ENCODE measurements at regions not wholly inside any gene's neighbourhood (a gene's known extent, or its start where the extent isn't known, plus 50 kb on each side); places are given as distances from the start of the nearest gene placed in this dataset.

GRCh38 chr2:187228986-187229385, 219.1 kb downstream of the CALCRL start:
- Histone ChIP-seq H4K5ac (ENCODE audit: low read depth, low read length) (no peak overlapping the region), H2BK120ac (ENCODE audit: low read depth, low read length) (no peak overlapping the region), H3K9me3 (ENCODE audit: control insufficient read depth, insufficient read depth, low read length) (no peaks in the 10 kb centered on the region), H3K27ac (ENCODE audit: insufficient read depth, low read length) (no peak overlapping the region), H3K4me1 (ENCODE audit: control insufficient read depth, insufficient read depth, low read length) (no peaks in the 10 kb centered on the region), H2AFZ (replicated peaks; ENCODE audit: low read length, poor library complexity) (no peak overlapping the region), H3K9ac (ENCODE audit: low read depth, low read length) (no peak overlapping the region), H3K18ac (ENCODE audit: low read depth, low read length) (no peak overlapping the region), H3K79me1 (ENCODE audit: low read depth in 1 of 2, low read length in 2 of 2) (no peaks in the 10 kb centered on the region), H3K27me3 (ENCODE audit: control insufficient read depth, insufficient read depth, low read length) (no peaks in the 10 kb centered on the region), H2BK20ac (ENCODE audit: low read depth, low read length) (no peak overlapping the region), H3K14ac (replicated peaks; ENCODE audit: low read depth, low read length) (no peak overlapping the region), H3K36me3 (ENCODE audit: control insufficient read depth, insufficient read depth, low read length) (no peaks in the 10 kb centered on the region), H3K4me3 (ENCODE audit: insufficient read depth, low read depth, low read length) (no peak overlapping the region), H4K8ac (ENCODE audit: low read depth in 2 of 2, low read length in 2 of 2) (no peak overlapping the region), H4K20me1 (ENCODE audit: insufficient read depth, low read length) (no peaks in the 10 kb centered on the region), H2AK9ac (replicated peaks; ENCODE audit: low read depth, low read length, poor library complexity) (no peak overlapping the region), H3K56ac (ENCODE audit: extremely low read depth, insufficient read depth, low read length) (no peak overlapping the region), H2BK15ac (ENCODE audit: low read depth, low read length) (no peak overlapping the region), H3K9me1 (ENCODE audit: insufficient read depth, low read length) (no peaks in the 10 kb centered on the region), H3K4me2 (ENCODE audit: low read depth, low read length) (no peak overlapping the region), H2BK5ac (ENCODE audit: low read depth, low read length, poor library complexity, severe bottlenecking) (no peak overlapping the region), H3K4ac (ENCODE audit: low read depth, low read length) (no peak overlapping the region), H3K23ac (ENCODE audit: low read depth, low read length) (no peak overlapping the region), H2AK5ac (ENCODE audit: low read depth, low read length) (no peak overlapping the region), H4K91ac (ENCODE audit: insufficient read depth, low read depth, low read length) (no peak overlapping the region)
- TF ChIP-seq CHD1 (IDR thresholded peaks at IDR 0.05; ENCODE audit: low read depth, low read length) (no peak), BHLHE40 (IDR thresholded peaks at IDR 0.05; ENCODE audit: low read depth, low read length) (no peak), ELK1 (IDR thresholded peaks at IDR 0.05; ENCODE audit: borderline replicate concordance, low read depth, low read length) (no peak), NFE2L2 (IDR thresholded peaks at IDR 0.05; ENCODE audit: low read depth, low read length) (no peak), POLR2A (IDR thresholded peaks at IDR 0.05; ENCODE audit: low read depth, low read length) (no peak), CEBPB (IDR thresholded peaks at IDR 0.05; ENCODE audit: low read depth, low read length) (no peak), FOS (IDR thresholded peaks at IDR 0.05; ENCODE audit: low read depth, low read length) (no peak), RFX5 (IDR thresholded peaks at IDR 0.05; ENCODE audit: low read depth, low read length) (no peak), MXI1 (IDR thresholded peaks at IDR 0.05; ENCODE audit: borderline replicate concordance, low read depth, low read length) (no peak), RCOR1 (IDR thresholded peaks at IDR 0.05; ENCODE audit: insufficient replicate concordance, low read length) (no peak), SMC3 (IDR thresholded peaks at IDR 0.05; ENCODE audit: low read depth, low read length) (no peak), MAZ (IDR thresholded peaks at IDR 0.05; ENCODE audit: borderline replicate concordance, low read depth, low read length) (no peak), RAD21 (IDR thresholded peaks at IDR 0.05; ENCODE audit: low read length) (no peak), USF2 (IDR thresholded peaks at IDR 0.05; ENCODE audit: low read depth, low read length) (no peak), CTCF (conservative IDR thresholded peaks at IDR 0.05; ENCODE audit: low read depth, low read length) (no peak), MAFK (IDR thresholded peaks at IDR 0.05; ENCODE audit: low read depth, low read length) (no peak)
- dilution Hi-C loops (cut with HindIII; ENCODE audit: low sequenced_read_pairs, unreplicated experiment) (no loop called here), intact Hi-C loops (cut with micrococcal nuclease) (no loop called here), in situ Hi-C loops (cut with MboI; ENCODE audit: low sequenced_read_pairs) (no loop called here)
- no CpG with 5 or more reads among the region's 1 CpG for WGBS, 2 experiments (ENCODE audit: extremely low coverage in 2 of 2, insufficient read length in 1 of 2)
- BruUV-seq (replicated peaks): no TSS peak
- CTCF ChIA-PET: no interaction called here
- ATAC-seq (ENCODE audit: low read depth) (no peak), DNase-seq (no peak)
- POLR2A ChIA-PET (ENCODE audit: unreplicated experiment): no interaction called here
